DOHH2 (cell line): ENCODE measurements at regions not wholly inside any gene's neighbourhood (a gene's known extent, or its start where the extent isn't known, plus 50 kb on each side); places are given as distances from the start of the nearest gene placed in this dataset.

Experiments
- H3F3A ChIP-seq: fragments of 200-600 bp; sonication (generic), shearing (Covaris generic); 2 replicates; pipeline ENCODE4 v1.6.0; 2016; ENCODE audit warnings: antibody characterized with exemption, mild to moderate bottlenecking; ENCODE audit not compliant: control insufficient read depth, insufficient read depth
- H3K27ac ChIP-seq: fragments of 200-600 bp; sonication (generic); 2 replicates; pipeline ENCODE4 v1.5.1; 2014; ENCODE audit warnings: low read depth, mild to moderate bottlenecking, low read length, moderate library complexity
- H3K27me3 ChIP-seq: fragments of 200-600 bp; sonication (generic); 2 replicates; pipeline ENCODE4 v1.6.1; 2014; ENCODE audit warnings: mild to moderate bottlenecking, low read length, mixed read lengths; ENCODE audit not compliant: control insufficient read depth
- H3K36me3 ChIP-seq: fragments of 200-600 bp; sonication (generic); 2 replicates; pipeline ENCODE4 v1.6.1; 2014; ENCODE audit warnings: mild to moderate bottlenecking, low read length, moderate library complexity, mixed read lengths; ENCODE audit not compliant: control insufficient read depth
- H3K4me1 ChIP-seq: fragments of 200-600 bp; sonication (generic); 2 replicates; pipeline ENCODE4 v1.6.1; 2014; ENCODE audit warnings: mild to moderate bottlenecking, low read length, mixed read lengths; ENCODE audit not compliant: control insufficient read depth
- H3K4me2 ChIP-seq: fragments of 200-600 bp; sonication (generic); 2 replicates; pipeline ENCODE4 v1.6.0; 2014; ENCODE audit warnings: mild to moderate bottlenecking, low read length, moderate library complexity
- H3K4me3 ChIP-seq: fragments of 200-600 bp; sonication (generic); 2 replicates; pipeline ENCODE4 v1.5.1; 2014; ENCODE audit warnings: mild to moderate bottlenecking, low read length, mixed read lengths
- H3K79me2 ChIP-seq: fragments of 200-600 bp; sonication (generic); 2 replicates; pipeline ENCODE4 v1.6.1; 2014; ENCODE audit warnings: mild to moderate bottlenecking, low read length, mixed read lengths; ENCODE audit not compliant: control insufficient read depth
- H3K9me2 ChIP-seq: fragments of 200-600 bp; sonication (generic); replicated peaks from 2 replicates; pipeline ENCODE4 v1.6.1; 2014; ENCODE audit warnings: mild to moderate bottlenecking, low read length, mixed read lengths; ENCODE audit not compliant: control insufficient read depth
- H3K9me3 ChIP-seq: fragments of 200-600 bp; sonication (generic); 2 replicates; pipeline ENCODE4 v1.6.1; 2014; ENCODE audit warnings: antibody characterized with exemption, low read length, mixed read lengths; ENCODE audit not compliant: control insufficient read depth, insufficient read depth
- H4K20me1 ChIP-seq: fragments of 200-600 bp; sonication (generic); 2 replicates; pipeline ENCODE4 v1.6.0; 2014; ENCODE audit warnings: low read depth, mild to moderate bottlenecking, antibody characterized with exemption, low read length, moderate library complexity; ENCODE audit not compliant: control insufficient read depth, insufficient read depth
- EZH2phosphoT487 ChIP-seq: fragments of 200-600 bp; sonication (generic); IDR thresholded peaks from 2 replicates; pipeline ENCODE4 v1.6.1; 2017; ENCODE audit warnings: borderline replicate concordance, mild to moderate bottlenecking, antibody characterized with exemption, low read length, moderate library complexity, mixed read lengths
- TF ChIP-seq, protein P1 (sequence below): fragments of 200-600 bp; sonication (generic); IDR thresholded peaks from one replicate; pipeline ENCODE4 v1.5.1; 2014; ENCODE audit warnings: antibody characterized with exemption, mild to moderate bottlenecking, low read depth, low read length; ENCODE audit not compliant: poor library complexity, severe bottlenecking

DNA sequence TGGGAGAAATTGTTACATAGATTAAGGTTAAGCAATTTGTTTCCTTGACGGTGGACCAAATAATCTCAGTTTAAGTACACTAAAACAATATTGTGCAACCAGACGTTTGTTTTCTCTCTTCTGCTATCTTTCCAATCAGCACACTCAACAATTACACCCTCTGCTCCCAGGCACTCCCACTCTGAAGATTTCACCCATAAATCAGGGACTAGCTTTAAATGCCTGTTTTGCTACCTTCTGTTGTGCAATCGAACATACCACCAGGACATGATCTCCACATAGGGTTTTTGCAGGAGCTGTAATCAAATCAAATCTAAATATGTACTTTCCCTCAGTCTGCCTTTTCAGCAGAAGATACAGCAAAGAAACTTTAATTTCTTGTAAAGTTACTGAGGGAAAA is 405.8 kb upstream of the TLE4 start:
- Histone ChIP-seq H3K27me3 (no peaks in the 10 kb centered on the region), H3F3A (no peaks in the 10 kb centered on the region), H3K27ac (no peak overlapping the region), H3K36me3 (no peaks in the 10 kb centered on the region), H3K9me3 (0 out of 2 replicates have a peak, but pooled peaks cover 3% of the 10 kb centered on the region), H3K9me2 (no peaks in the 10 kb centered on the region), H3K4me1 (peaks cover 7% of the 10 kb centered on the region), H3K4me3 (no peak overlapping the region), H3K79me2 (no peaks in the 10 kb centered on the region), H4K20me1 (no peaks in the 10 kb centered on the region), H3K4me2 (no peak overlapping the region)
- no peak for TF ChIP-seq EZH2phosphoT487
- TF ChIP-seq, protein P1, sequence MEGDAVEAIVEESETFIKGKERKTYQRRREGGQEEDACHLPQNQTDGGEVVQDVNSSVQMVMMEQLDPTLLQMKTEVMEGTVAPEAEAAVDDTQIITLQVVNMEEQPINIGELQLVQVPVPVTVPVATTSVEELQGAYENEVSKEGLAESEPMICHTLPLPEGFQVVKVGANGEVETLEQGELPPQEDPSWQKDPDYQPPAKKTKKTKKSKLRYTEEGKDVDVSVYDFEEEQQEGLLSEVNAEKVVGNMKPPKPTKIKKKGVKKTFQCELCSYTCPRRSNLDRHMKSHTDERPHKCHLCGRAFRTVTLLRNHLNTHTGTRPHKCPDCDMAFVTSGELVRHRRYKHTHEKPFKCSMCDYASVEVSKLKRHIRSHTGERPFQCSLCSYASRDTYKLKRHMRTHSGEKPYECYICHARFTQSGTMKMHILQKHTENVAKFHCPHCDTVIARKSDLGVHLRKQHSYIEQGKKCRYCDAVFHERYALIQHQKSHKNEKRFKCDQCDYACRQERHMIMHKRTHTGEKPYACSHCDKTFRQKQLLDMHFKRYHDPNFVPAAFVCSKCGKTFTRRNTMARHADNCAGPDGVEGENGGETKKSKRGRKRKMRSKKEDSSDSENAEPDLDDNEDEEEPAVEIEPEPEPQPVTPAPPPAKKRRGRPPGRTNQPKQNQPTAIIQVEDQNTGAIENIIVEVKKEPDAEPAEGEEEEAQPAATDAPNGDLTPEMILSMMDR: no peak

DNA sequence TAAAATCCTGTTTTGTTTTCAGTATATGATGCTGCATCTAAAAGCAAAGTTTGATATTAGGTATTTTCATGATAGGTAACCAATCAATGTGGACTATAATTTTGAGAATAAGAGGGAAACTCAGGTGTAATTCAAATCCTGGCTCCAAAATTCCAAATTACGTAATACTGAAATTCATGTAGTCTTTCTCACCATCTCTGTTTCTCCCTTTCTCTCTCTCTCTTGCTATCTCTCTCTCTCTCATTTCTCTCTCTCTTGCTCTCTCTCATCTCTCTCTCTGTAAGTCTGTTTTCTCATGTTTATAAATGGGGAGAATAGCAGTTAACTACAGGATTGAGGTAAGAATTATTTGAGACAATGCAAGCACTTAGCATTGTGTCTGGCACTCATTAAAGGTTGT is 401.1 kb upstream of the TLE4 start:
- no peaks in the 10 kb centered on the region for H3K27me3 ChIP-seq
- no peaks in the 10 kb centered on the region for H3K36me3 ChIP-seq
- H3K9me3 ChIP-seq: 0 out of 2 replicates have a peak, but pooled peaks cover 3% of the 10 kb centered on the region
- no peaks in the 10 kb centered on the region for H3K4me1 ChIP-seq
- H3K4me3 ChIP-seq: no peak overlapping the region
- no peak overlapping the region for H3K27ac ChIP-seq
- H3F3A ChIP-seq: no peaks in the 10 kb centered on the region
- H3K4me2 ChIP-seq: no peak overlapping the region
- H4K20me1 ChIP-seq: no peaks in the 10 kb centered on the region
- H3K9me2 ChIP-seq: no peaks in the 10 kb centered on the region
- TF ChIP-seq, protein P1: no peak
- TF ChIP-seq EZH2phosphoT487: no peak
- no peaks in the 10 kb centered on the region for H3K79me2 ChIP-seq

DNA sequence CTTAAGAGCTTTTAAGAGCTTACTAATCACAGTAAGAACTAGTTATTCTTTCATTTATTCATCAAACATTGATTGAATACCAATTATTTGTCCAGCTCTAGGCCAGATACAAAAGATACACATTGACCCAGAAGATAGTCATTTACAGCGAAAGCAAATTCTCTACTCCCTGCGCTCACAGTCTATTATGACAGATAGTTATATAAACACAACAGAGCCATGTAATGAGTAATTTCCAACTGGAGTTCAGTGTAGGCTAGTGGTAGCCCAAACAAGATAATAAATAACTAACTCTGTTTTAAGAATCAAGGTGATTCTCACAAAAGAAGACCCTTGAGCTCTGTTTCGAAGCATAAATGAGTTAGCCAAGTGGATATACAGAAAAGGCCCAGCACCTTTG is 397.8 kb upstream of the TLE4 start:
- H3K4me1 ChIP-seq: no peaks in the 10 kb centered on the region
- H3K79me2 ChIP-seq: no peaks in the 10 kb centered on the region
- H3K9me3 ChIP-seq: no peaks in the 10 kb centered on the region
- H4K20me1 ChIP-seq: no peaks in the 10 kb centered on the region
- TF ChIP-seq, protein P1: no peak
- no peaks in the 10 kb centered on the region for H3K27me3 ChIP-seq
- H3K27ac ChIP-seq: no peak overlapping the region
- H3K4me2 ChIP-seq: no peak overlapping the region
- H3K4me3 ChIP-seq: no peak overlapping the region
- H3F3A ChIP-seq: no peaks in the 10 kb centered on the region
- H3K9me2 ChIP-seq: no peaks in the 10 kb centered on the region
- H3K36me3 ChIP-seq: no peaks in the 10 kb centered on the region
